PC-9 (cell line): ENCODE measurements at regions not wholly inside any gene's neighbourhood (a gene's known extent, or its start where the extent isn't known, plus 50 kb on each side); places are given as distances from the start of the nearest gene placed in this dataset.

Experiments used
- EZH2 ChIP-seq: fragments of 200-600 bp; sonication (generic); IDR thresholded peaks from 2 replicates; pipeline ENCODE4 v1.8.0; 2017; ENCODE audit warnings: antibody characterized with exemption, low read depth
- TF ChIP-seq, protein P1 (sequence below): fragments of 200-600 bp; sonication (generic); conservative IDR thresholded peaks from 2 replicates; pipeline ENCODE4 v1.6.1; 2017; ENCODE audit warnings: mixed run types, antibody characterized with exemption, mild to moderate bottlenecking, moderate library complexity

DNA sequence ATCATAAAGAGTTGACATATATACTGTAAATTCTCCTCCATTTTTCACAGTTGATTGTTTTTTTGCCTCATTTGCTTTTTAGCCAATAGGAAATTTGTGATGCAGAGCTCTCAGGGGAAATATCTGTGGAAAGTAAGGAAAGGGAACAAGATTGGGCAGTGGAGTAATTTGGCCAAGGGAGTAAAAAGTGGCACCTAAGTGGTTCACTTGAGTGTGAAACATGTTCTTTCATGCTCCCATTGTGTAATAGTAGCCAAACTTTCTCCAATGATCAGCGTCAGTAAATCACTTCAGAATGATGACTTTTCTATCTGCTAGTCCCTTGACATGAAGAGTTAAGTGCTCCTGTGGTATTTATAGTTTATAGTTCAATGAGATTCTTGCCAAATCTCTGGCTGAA, 141.9 kb upstream of the KCNJ3 start:
- TF ChIP-seq, protein P1, sequence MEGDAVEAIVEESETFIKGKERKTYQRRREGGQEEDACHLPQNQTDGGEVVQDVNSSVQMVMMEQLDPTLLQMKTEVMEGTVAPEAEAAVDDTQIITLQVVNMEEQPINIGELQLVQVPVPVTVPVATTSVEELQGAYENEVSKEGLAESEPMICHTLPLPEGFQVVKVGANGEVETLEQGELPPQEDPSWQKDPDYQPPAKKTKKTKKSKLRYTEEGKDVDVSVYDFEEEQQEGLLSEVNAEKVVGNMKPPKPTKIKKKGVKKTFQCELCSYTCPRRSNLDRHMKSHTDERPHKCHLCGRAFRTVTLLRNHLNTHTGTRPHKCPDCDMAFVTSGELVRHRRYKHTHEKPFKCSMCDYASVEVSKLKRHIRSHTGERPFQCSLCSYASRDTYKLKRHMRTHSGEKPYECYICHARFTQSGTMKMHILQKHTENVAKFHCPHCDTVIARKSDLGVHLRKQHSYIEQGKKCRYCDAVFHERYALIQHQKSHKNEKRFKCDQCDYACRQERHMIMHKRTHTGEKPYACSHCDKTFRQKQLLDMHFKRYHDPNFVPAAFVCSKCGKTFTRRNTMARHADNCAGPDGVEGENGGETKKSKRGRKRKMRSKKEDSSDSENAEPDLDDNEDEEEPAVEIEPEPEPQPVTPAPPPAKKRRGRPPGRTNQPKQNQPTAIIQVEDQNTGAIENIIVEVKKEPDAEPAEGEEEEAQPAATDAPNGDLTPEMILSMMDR, result no peak
- no peak for TF ChIP-seq EZH2
